Upper lobe of right lung (tissue), 1 donor: ENCODE measurements at regions not wholly inside any gene's neighbourhood (a gene's known extent, or its start where the extent isn't known, plus 50 kb on each side); places are given as distances from the start of the nearest gene placed in this dataset.

Experiments
- ATAC-seq: fragments of 200-7000 bp; cut with Tn5 transposase; one replicate; pipeline ENCODE4 v1.9.1; 2020; ENCODE audit warnings: mild to moderate bottlenecking, moderate library complexity
- DNase-seq: peaks from one replicate; pipeline ENCODE4 v3.0.0-alpha.2; 2020
- H3K27ac ChIP-seq: fragments of 200-600 bp; one replicate; pipeline ENCODE4 v1.8.0; 2022
- H3K27me3 ChIP-seq: fragments of 200-600 bp; one replicate; pipeline ENCODE4 v1.8.0; 2022; ENCODE audit warnings: mild to moderate bottlenecking
- H3K36me3 ChIP-seq: fragments of 200-600 bp; one replicate; pipeline ENCODE4 v1.8.0; 2022
- H3K4me1 ChIP-seq: fragments of 200-600 bp; one replicate; pipeline ENCODE4 v1.8.0; 2022
- H3K4me3 ChIP-seq: fragments of 200-600 bp; one replicate; pipeline ENCODE4 v1.8.0; 2022; ENCODE audit warnings: mild to moderate bottlenecking
- H3K9me3 ChIP-seq: fragments of 200-600 bp; one replicate; pipeline ENCODE4 v1.8.0; 2022
- CTCF ChIP-seq: fragments of 200-600 bp; IDR thresholded peaks from one replicate; pipeline ENCODE4 v1.8.0; 2022; ENCODE audit warnings: antibody characterized with exemption
- intact Hi-C: fragments of 100-400 bp; cut with DNase I; formaldehyde crosslinking; loops from one replicate; pipeline ENCODE4 v1.11.0; 2022
- donor health status: DM: no; HTN: yes; CAD: no; lungs with severe emphysema.

DNA sequence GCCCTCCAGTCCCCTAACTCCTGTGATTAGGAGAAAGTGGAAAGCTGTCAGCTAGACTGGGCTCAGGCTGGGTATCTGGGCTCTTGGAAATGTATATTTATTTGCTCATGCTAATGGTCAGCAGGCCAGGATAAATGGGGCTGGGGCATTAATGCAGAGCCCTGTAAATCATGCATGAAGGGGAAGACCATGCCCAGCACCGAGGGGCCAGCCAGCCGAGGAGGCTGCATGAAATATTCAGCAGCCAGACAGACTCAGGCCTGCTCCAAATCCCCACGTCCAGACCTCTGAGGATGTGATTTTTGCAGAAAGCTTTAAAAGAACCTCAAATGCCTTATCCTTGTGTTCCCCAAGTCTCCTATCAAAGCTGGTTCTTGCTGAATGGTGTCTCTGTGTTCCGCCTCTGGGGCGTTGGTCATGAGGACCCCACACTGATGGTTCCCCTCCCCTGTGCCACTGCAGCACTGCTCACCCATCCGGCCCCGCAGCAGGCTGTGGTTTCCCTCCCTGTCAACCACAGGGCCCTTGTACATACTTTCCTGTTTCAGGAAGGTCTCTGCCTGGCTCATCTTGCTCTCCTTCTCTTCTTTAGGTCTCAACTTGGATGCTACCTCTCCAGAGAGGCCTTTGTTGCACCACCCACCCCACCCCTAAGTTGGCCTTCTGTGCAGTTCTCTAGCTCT is 358.4 kb downstream of the CDH26 start:
- H3K36me3 ChIP-seq, result no peaks in the 10 kb centered on the region
- no peaks in the 10 kb centered on the region for H3K4me1 ChIP-seq
- H3K4me3 ChIP-seq, result no peak overlapping the region
- intact Hi-C loops, result no loop called here
- DNase-seq (no peak), ATAC-seq (no peak)
- H3K27me3 ChIP-seq, result no peaks in the 10 kb centered on the region
- H3K27ac ChIP-seq, result no peak overlapping the region
- no peaks in the 10 kb centered on the region for H3K9me3 ChIP-seq
- no peak for TF ChIP-seq CTCF

- Histone ChIP-seq H3K4me3 (no peak overlapping the region), H3K36me3 (no peaks in the 10 kb centered on the region), H3K4me1 (no peaks in the 10 kb centered on the region), H3K27me3 (no peaks in the 10 kb centered on the region), H3K27ac (no peak overlapping the region), H3K9me3 (no peaks in the 10 kb centered on the region)
- intact Hi-C loops, result no loop called here
- no peak for DNase-seq
- TF ChIP-seq CTCF, result no peak
- ATAC-seq, result no peak
These were observed 359.2 kb downstream of the CDH26 start for GRCh38 chr20:60317401-60317800.

GRCh38 chr20:60321601-60322000 is 363.4 kb downstream of the CDH26 start:
- Histone ChIP-seq H3K4me1 (no peaks in the 10 kb centered on the region), H3K4me3 (no peak overlapping the region), H3K36me3 (no peaks in the 10 kb centered on the region), H3K9me3 (no peaks in the 10 kb centered on the region), H3K27ac (no peak overlapping the region), H3K27me3 (no peaks in the 10 kb centered on the region)
- no peak for TF ChIP-seq CTCF
- ATAC-seq (no peak), DNase-seq (no peak)
- intact Hi-C loops, result no loop called here

DNA sequence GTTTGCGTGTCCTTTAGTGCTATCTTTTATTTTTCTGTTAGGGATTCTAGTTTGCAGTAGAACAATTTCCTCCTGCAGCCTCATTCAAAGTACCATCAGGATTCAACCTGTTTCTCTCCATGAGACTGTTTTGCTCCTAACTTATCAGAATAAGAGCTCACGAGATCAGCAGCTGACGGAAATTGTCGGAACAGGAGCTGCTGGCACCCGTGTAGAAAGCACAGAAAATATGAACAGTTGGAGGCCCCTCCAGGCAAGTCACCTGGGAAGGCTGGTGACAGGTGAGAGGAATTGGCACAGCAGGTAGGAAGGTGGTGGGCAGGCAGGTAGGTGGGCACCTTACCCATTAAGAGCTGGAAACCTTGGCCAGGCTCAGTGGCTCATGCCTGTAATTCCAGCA is 368.6 kb downstream of the CDH26 start:
- Histone ChIP-seq H3K27ac (no peak overlapping the region), H3K27me3 (no peaks in the 10 kb centered on the region), H3K36me3 (no peaks in the 10 kb centered on the region), H3K4me1 (no peaks in the 10 kb centered on the region), H3K9me3 (no peaks in the 10 kb centered on the region), H3K4me3 (no peak overlapping the region)
- ATAC-seq, result no peak
- no peak for DNase-seq
- intact Hi-C loops, result no loop called here
- TF ChIP-seq CTCF, result no peak

GRCh38 chr20:60327971-60328660 is 369.9 kb downstream of the CDH26 start:
- H3K36me3 ChIP-seq, result no peaks in the 10 kb centered on the region
- intact Hi-C loops, result no loop called here
- ATAC-seq, result no peak

More at GRCh38 chr20:60327971-60328660, 369.9 kb downstream of the CDH26 start:
- no peaks in the 10 kb centered on the region for H3K27me3 ChIP-seq
- no peaks in the 10 kb centered on the region for H3K9me3 ChIP-seq
- H3K4me3 ChIP-seq, result no peak overlapping the region
- TF ChIP-seq CTCF, result no peak
- no peak overlapping the region for H3K27ac ChIP-seq
- no peak for DNase-seq
- no peaks in the 10 kb centered on the region for H3K4me1 ChIP-seq
